ENCODE measurements at regions not wholly inside any gene's neighbourhood (a gene's known extent, or its start where the extent isn't known, plus 50 kb on each side); places are given as distances from the start of the nearest gene placed in this dataset.

DNA sequence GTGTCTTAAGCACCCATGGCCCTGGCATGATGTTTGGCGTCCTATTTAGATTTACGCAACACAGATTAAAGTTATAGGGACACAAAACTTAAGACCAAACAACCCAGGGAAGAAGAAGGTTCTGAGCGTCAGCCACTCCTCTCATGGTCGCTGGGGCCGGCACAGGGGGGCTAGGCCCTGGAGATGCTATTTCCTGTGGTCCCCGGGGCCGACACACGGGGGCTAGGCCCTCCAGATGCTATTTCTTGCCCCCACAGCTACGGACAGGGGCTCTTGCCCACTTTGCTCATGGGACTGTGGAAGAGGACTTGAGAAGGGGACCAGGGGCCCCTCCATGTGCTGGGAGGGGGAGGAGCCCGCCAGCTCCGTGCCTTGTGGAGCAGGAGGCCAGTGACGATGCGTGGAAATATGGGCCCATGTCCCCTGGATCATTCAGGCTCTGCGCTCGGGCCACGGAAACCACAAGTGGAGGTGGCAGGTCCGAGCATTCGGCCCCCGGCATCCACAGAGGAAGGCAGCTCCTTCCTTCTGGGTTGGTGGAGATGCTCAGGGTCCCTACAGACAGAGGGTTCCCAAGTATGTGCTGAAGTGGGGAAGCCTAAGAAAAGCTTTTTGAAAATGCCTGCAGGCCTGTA, 711.1 kb downstream of the BRD1 start:
- no peak overlapping the region for H3K4ac ChIP-seq (ENCODE audit: low read depth, low read length)
- no peak overlapping the region for H4K5ac ChIP-seq (ENCODE audit: low read depth, low read length)
- no peak overlapping the region for H2BK20ac ChIP-seq (ENCODE audit: low read depth, low read length)
- H3K9me3 ChIP-seq (ENCODE audit: control insufficient read depth, insufficient read depth, low read length), result peaks cover 57% of the 10 kb centered on the region
- no peak for ATAC-seq (ENCODE audit: low read depth)
- intact Hi-C loops (cut with micrococcal nuclease), result no loop called here
- no peak overlapping the region for H2BK120ac ChIP-seq (ENCODE audit: low read depth, low read length)
- H2AFZ ChIP-seq (replicated peaks; ENCODE audit: low read length, poor library complexity), result peak overlapping the region; percentile 21
- no peaks in the 10 kb centered on the region for H4K20me1 ChIP-seq (ENCODE audit: insufficient read depth, low read length)
- H3K23ac ChIP-seq (ENCODE audit: low read depth, low read length), result no peak overlapping the region
- no peak overlapping the region for H2BK15ac ChIP-seq (ENCODE audit: low read depth, low read length)
- no peak overlapping the region for H3K56ac ChIP-seq (ENCODE audit: extremely low read depth, insufficient read depth, low read length)
- POLR2A ChIA-PET (ENCODE audit: unreplicated experiment), result no interaction called here
- no peaks in the 10 kb centered on the region for H3K27me3 ChIP-seq (ENCODE audit: control insufficient read depth, insufficient read depth, low read length)
- no peak overlapping the region for H2AK5ac ChIP-seq (ENCODE audit: low read depth, low read length)
- no peak overlapping the region for H3K27ac ChIP-seq (ENCODE audit: insufficient read depth, low read length)
- no peaks in the 10 kb centered on the region for H3K36me3 ChIP-seq (ENCODE audit: control insufficient read depth, insufficient read depth, low read length)
- no peak for DNase-seq
- H3K79me1 ChIP-seq (ENCODE audit: low read depth in 1 of 2, low read length in 2 of 2), result no peaks in the 10 kb centered on the region
- no peaks in the 10 kb centered on the region for H3K9me1 ChIP-seq (ENCODE audit: insufficient read depth, low read length)
- H2BK5ac ChIP-seq (ENCODE audit: low read depth, low read length, poor library complexity, severe bottlenecking), result no peak overlapping the region
- WGBS, 2 experiments (ENCODE audit: extremely low coverage in 2 of 2, insufficient read length in 1 of 2), result 37% methylated on average over 6 of the region's 19 CpGs; no CpG with 5 or more reads in 1 of the 2 experiments
- H4K91ac ChIP-seq (ENCODE audit: insufficient read depth, low read depth, low read length), result no peak overlapping the region
- in situ Hi-C loops (cut with MboI; ENCODE audit: low sequenced_read_pairs), result no loop called here
- H2AK9ac ChIP-seq (replicated peaks; ENCODE audit: low read depth, low read length, poor library complexity), result no peak overlapping the region
- CTCF ChIA-PET, result no interaction called here
- H3K18ac ChIP-seq (ENCODE audit: low read depth, low read length), result no peak overlapping the region
- no peaks in the 10 kb centered on the region for H3K4me1 ChIP-seq (ENCODE audit: control insufficient read depth, insufficient read depth, low read length)
- no peak overlapping the region for H3K4me3 ChIP-seq (ENCODE audit: insufficient read depth, low read depth, low read length)
- H3K14ac ChIP-seq (replicated peaks; ENCODE audit: low read depth, low read length), result no peak overlapping the region
- H3K4me2 ChIP-seq (ENCODE audit: low read depth, low read length), result no peak overlapping the region
- BruUV-seq (replicated peaks), result no TSS peak
- no peak overlapping the region for H4K8ac ChIP-seq (ENCODE audit: low read depth in 2 of 2, low read length in 2 of 2)
- TF ChIP-seq RCOR1 (IDR thresholded peaks at IDR 0.05; ENCODE audit: insufficient replicate concordance, low read length) (no peak), MXI1 (IDR thresholded peaks at IDR 0.05; ENCODE audit: borderline replicate concordance, low read depth, low read length) (no peak), CHD1 (IDR thresholded peaks at IDR 0.05; ENCODE audit: low read depth, low read length) (no peak), CEBPB (IDR thresholded peaks at IDR 0.05; ENCODE audit: low read depth, low read length) (no peak), NFE2L2 (IDR thresholded peaks at IDR 0.05; ENCODE audit: low read depth, low read length) (no peak), RFX5 (IDR thresholded peaks at IDR 0.05; ENCODE audit: low read depth, low read length) (no peak), ELK1 (IDR thresholded peaks at IDR 0.05; ENCODE audit: borderline replicate concordance, low read depth, low read length) (no peak)
- TF ChIP-seq, protein P1, sequence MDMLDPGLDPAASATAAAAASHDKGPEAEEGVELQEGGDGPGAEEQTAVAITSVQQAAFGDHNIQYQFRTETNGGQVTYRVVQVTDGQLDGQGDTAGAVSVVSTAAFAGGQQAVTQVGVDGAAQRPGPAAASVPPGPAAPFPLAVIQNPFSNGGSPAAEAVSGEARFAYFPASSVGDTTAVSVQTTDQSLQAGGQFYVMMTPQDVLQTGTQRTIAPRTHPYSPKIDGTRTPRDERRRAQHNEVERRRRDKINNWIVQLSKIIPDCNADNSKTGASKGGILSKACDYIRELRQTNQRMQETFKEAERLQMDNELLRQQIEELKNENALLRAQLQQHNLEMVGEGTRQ (IDR thresholded peaks at IDR 0.05; ENCODE audit: low read depth, low read length), result no peak
- no peak overlapping the region for H3K9ac ChIP-seq (ENCODE audit: low read depth, low read length)
- dilution Hi-C loops (cut with HindIII; ENCODE audit: low sequenced_read_pairs, unreplicated experiment), result no loop called here

Measured in IMR-90 (cell line).